HCT116 (cell line): ENCODE measurements at regions not wholly inside any gene's neighbourhood (a gene's known extent, or its start where the extent isn't known, plus 50 kb on each side); places are given as distances from the start of the nearest gene placed in this dataset.

Source experiments
- ATAC-seq: fragments of 200-7000 bp; cut with Tn5 transposase; 2 replicates; pipeline ENCODE4 v1.9.1; 2020; ENCODE audit warnings: mild to moderate bottlenecking, moderate library complexity
- BruUV-seq: library from RNA; stranded (reverse); fragments of 400-500 nt; replicated peaks from 2 replicates; lab custom pipeline; 2021; lab: Mats Ljungman, UMichigan
- CTCF ChIA-PET: fragments of 300-600 bp; sonication (Branson Sonifier 250); formaldehyde crosslinking; loops from one replicate; lab custom pipeline; 2021; ENCODE audit warnings: antibody characterized with exemption; lab: Charles Lee
- POLR2A ChIA-PET: fragments of 300-600, 350-600 bp; sonication (Branson Sonifier 250); formaldehyde crosslinking; loops from one replicate; lab custom pipeline; 2021; ENCODE audit warnings: antibody characterized with exemption; lab: Charles Lee
- RAD21 ChIA-PET, 2 experiments: fragments of 300-600 bp; sonication (Branson Sonifier 250); formaldehyde crosslinking; loops; one replicate each; lab custom pipeline; 2023; ENCODE audit warnings: low total read pairs in 2 of 2; ENCODE audit not compliant: uncharacterized antibody in 2 of 2, unreplicated experiment in 2 of 2, low non-redundant PET in 1 of 2; lab: Charles Lee
- DNase-seq: peaks from one replicate; pipeline ENCODE4 v3.0.0-alpha.2; 2010; ENCODE audit warnings: low read depth, low spot score
- H2AFZ ChIP-seq: fragments of 200-600 bp; shearing (Covaris generic), sonication (generic); 2 replicates; pipeline ENCODE4 v1.6.1; 2017; ENCODE audit warnings: low read depth, mixed run types, mixed read lengths, antibody characterized with exemption, low read length; ENCODE audit not compliant: poor library complexity, severe bottlenecking
- H3K27ac ChIP-seq: 2 replicates; pipeline ENCODE4 v1.5.1; 2012; ENCODE audit warnings: low read depth, low read length
- H3K27me3 ChIP-seq: fragments of 200-600 bp; sonication (generic); 2 replicates; pipeline ENCODE4 v1.6.1; 2016; ENCODE audit warnings: mixed run types, low read length, mixed read lengths; ENCODE audit not compliant: insufficient read depth
- H3K36me3 ChIP-seq, 2 experiments: fragments of 200-500 bp in 1 of 2; fragments of 200-600 bp in 1 of 2; sonication (Bioruptor generic) in 1 of 2; sonication (generic) in 1 of 2; 2 replicates each; pipeline versions ENCODE4 v1.5.1 to v1.6.1; 2014 to 2016; ENCODE audit warnings: low read length in 2 of 2, inconsistent platforms in 1 of 2, mixed read lengths in 1 of 2, mixed run types in 1 of 2; ENCODE audit not compliant: insufficient read depth in 2 of 2, control insufficient read depth in 1 of 2
- H3K4me1 ChIP-seq, 2 experiments: fragments of 200-600 bp in 1 of 2; sonication (generic) in 1 of 2; 2 replicates each; pipeline versions ENCODE4 v1.5.1 to v1.6.1; 2012 to 2017; ENCODE audit warnings: low read length in 2 of 2, inconsistent platforms in 1 of 2, mild to moderate bottlenecking in 1 of 2, mixed read lengths in 1 of 2, mixed run types in 1 of 2, moderate library complexity in 1 of 2; ENCODE audit not compliant: insufficient read depth in 2 of 2, control insufficient read depth in 1 of 2
- H3K4me2 ChIP-seq: fragments of 200-600 bp; sonication (generic); 2 replicates; pipeline ENCODE4 v1.6.1; 2017; ENCODE audit warnings: mixed run types, low read length, mixed read lengths
- H3K4me3 ChIP-seq, 2 experiments: fragments of 200-600 bp in 1 of 2; sonication (generic) in 1 of 2; replicated peaks in 1 of 2; 2 replicates each; pipeline ENCODE4 v1.5.1; 2011 to 2016; ENCODE audit warnings: low read length in 2 of 2, control low read depth in 1 of 2, low read depth in 1 of 2, mild to moderate bottlenecking in 1 of 2, mixed read lengths in 1 of 2, mixed run types in 1 of 2
- H3K79me2 ChIP-seq: fragments of 200-600 bp; sonication (generic); 2 replicates; pipeline ENCODE4 v1.6.1; 2017; ENCODE audit warnings: mild to moderate bottlenecking, mixed run types, low read length, moderate library complexity, mixed read lengths; ENCODE audit not compliant: insufficient read depth
- H3K9ac ChIP-seq: fragments of 200-600 bp; sonication (generic); 2 replicates; pipeline ENCODE4 v1.6.1; 2016; ENCODE audit warnings: low read length, mixed read lengths
- H3K9me2 ChIP-seq: fragments of 200-600 bp; sonication (generic), shearing (Covaris generic); 2 replicates; pipeline ENCODE4 v1.6.1; 2017; ENCODE audit warnings: mixed run types, mild to moderate bottlenecking, moderate library complexity; ENCODE audit not compliant: insufficient read depth
- H3K9me3 ChIP-seq, 2 experiments: fragments of 200-500 bp in 1 of 2; fragments of 200-600 bp in 1 of 2; sonication (Bioruptor generic) in 1 of 2; sonication (generic) in 1 of 2; 2 replicates each; pipeline ENCODE4 v1.6.1; 2014 to 2017; ENCODE audit warnings: low read length in 2 of 2, mixed read lengths in 2 of 2, inconsistent platforms in 1 of 2, low read depth in 1 of 2, mild to moderate bottlenecking in 1 of 2, mixed run types in 1 of 2, moderate library complexity in 1 of 2; ENCODE audit not compliant: control insufficient read depth in 1 of 2, insufficient read depth in 1 of 2
- H4K20me1 ChIP-seq: fragments of 200-600 bp; sonication (generic), shearing (Covaris generic); 2 replicates; pipeline ENCODE4 v1.6.1; 2017; ENCODE audit warnings: mixed run types, mild to moderate bottlenecking, moderate library complexity; ENCODE audit not compliant: insufficient read depth
- CEBPB ChIP-seq: IDR thresholded peaks from 2 replicates; pipeline ENCODE4 v1.6.1; 2012; ENCODE audit warnings: low read depth
- ELF1 ChIP-seq: IDR thresholded peaks from 2 replicates; pipeline ENCODE4 v1.6.1; 2012; ENCODE audit warnings: low read depth, borderline replicate concordance
- MAX ChIP-seq: IDR thresholded peaks from 2 replicates; pipeline ENCODE4 v1.6.1; 2012
- POLR2AphosphoS5 ChIP-seq: IDR thresholded peaks from 2 replicates; pipeline ENCODE4 v1.6.1; 2011; ENCODE audit warnings: mild to moderate bottlenecking, low read depth, low read length, moderate library complexity
- REST ChIP-seq: IDR thresholded peaks from 2 replicates; pipeline ENCODE4 v1.6.1; 2012; ENCODE audit warnings: low read depth
- SP1 ChIP-seq: IDR thresholded peaks from 2 replicates; pipeline ENCODE4 v1.6.1; 2012; ENCODE audit warnings: low read depth
- intact Hi-C: fragments of 100-400 bp; cut with micrococcal nuclease; formaldehyde crosslinking; loops from 2 replicates; pipeline ENCODE4 v1.10.0; 2022

- Histone ChIP-seq H3K4me2 (no peak overlapping the region), H3K9me3 (peaks cover 30 to 46% of the 10 kb centered on the region in 2 experiments; a peak in 2 of 4 replicates), H2AFZ (no peak overlapping the region), H3K27ac (no peak overlapping the region), H3K4me1 (no peaks in the 10 kb centered on the region), H3K4me3 (no peak overlapping the region), H3K79me2 (no peaks in the 10 kb centered on the region), H3K36me3 (no peaks in the 10 kb centered on the region), H4K20me1 (no peaks in the 10 kb centered on the region), H3K9me2 (no peaks in the 10 kb centered on the region), H3K9ac (no peak overlapping the region), H3K27me3 (no peaks in the 10 kb centered on the region)
- POLR2A ChIA-PET, result no interaction called here
- DNase-seq (no peak), ATAC-seq (no peak)
- no TSS peak for BruUV-seq
- intact Hi-C loops, result no loop called here
- RAD21 ChIA-PET, result no interaction called here
- CTCF ChIA-PET, result no interaction called here
- TF ChIP-seq POLR2AphosphoS5 (no peak), REST (no peak), ELF1 (no peak), MAX (no peak), CEBPB (no peak), SP1 (no peak)
Observed at GRCh38 chr5:4124221-4124970, 528.8 kb downstream of the IRX1 start.
